ENCODE measurements at regions not wholly inside any gene's neighbourhood (a gene's known extent, or its start where the extent isn't known, plus 50 kb on each side); places are given as distances from the start of the nearest gene placed in this dataset.

DNA sequence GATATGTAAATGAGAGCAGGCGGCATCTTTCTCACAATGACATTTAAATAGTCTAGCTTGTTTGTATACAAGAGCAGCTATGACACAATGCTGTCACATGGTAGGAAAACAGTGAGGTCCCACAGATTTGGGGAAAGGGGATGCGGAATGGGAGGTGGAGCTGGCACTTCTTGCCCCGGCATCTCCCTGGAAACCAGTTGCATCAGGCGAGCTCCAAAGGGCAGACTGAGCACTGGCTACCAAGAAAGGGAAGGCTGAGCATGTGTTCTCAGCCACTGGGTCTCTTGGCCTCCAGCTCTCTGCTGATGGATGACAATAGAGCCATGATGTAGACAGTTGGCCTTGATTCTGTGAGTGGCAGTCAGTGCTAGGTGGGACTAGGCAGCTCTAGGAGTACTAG is 109.0 kb downstream of the UCHL1 start:
- Histone ChIP-seq H3K9me3 (ENCODE audit: control insufficient read depth in 4 of 4, low read length in 3 of 4) (no peaks in the 10 kb centered on the region), H3K27me3 (ENCODE audit: control insufficient read depth in 4 of 4, insufficient read depth in 4 of 4, low read length in 3 of 4) (no peaks in the 10 kb centered on the region), H3K9ac (ENCODE audit: low read depth in 1 of 2, low read length in 2 of 2) (no peak overlapping the region), H3K4me1 (ENCODE audit: control insufficient read depth in 4 of 4, insufficient read depth in 4 of 4, low read length in 3 of 4) (peaks cover 0 to 19% (median 13%) of the 10 kb centered on the region in 4 donors), H3K36me3 (ENCODE audit: control insufficient read depth in 4 of 4, insufficient read depth in 3 of 4, low read depth in 1 of 4, low read length in 3 of 4) (no peaks in the 10 kb centered on the region), H3K27ac (ENCODE audit: low read depth in 1 of 2, low read length in 2 of 2) (no peak overlapping the region), H3K4me3 (ENCODE audit: low read depth in 1 of 3, low read length in 3 of 3) (no peak overlapping the region)
- TF ChIP-seq ZBTB33 (IDR thresholded peaks at IDR 0.05), result no peak
- no peak for TF ChIP-seq HNF4A (conservative IDR thresholded peaks at IDR 0.05)
- TF ChIP-seq NR2F2 (IDR thresholded peaks at IDR 0.05), result no peak
- TF ChIP-seq, protein P1, sequence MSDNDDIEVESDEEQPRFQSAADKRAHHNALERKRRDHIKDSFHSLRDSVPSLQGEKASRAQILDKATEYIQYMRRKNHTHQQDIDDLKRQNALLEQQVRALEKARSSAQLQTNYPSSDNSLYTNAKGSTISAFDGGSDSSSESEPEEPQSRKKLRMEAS (IDR thresholded peaks at IDR 0.05), result no peak
- 82% methylated on average over 4 of the region's 4 CpGs for WGBS
- no peak for DNase-seq (ENCODE audit: low spot score)

DNA sequence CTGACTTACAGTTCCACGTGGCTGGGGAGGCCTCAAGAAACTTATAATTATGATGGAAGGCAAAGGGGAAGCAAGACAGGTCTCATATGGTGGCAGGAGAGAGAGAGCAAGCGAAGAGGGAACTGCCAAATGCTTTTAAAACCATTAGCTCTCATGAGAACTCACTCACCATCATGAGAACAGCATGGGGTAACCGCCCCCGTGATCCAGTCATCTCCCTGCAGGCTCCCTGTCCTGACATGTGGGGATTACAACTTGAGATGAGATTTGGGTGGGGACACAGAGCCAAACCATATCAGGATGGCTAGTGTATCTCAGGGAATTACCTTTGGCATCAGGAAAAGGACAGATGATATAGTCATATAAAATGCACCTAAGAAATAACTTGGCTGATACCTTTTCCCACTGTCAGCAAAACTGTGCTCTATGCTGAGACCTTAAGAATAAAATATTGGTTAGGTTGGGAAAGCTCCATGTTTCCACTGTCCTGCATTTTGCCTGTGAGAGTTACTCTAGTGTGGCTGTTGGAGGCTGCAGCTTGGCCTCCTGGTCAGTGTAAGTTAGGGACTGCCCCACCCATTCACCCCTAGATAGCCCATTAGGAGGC is 110.3 kb downstream of the UCHL1 start:
- Histone ChIP-seq H3K27ac (ENCODE audit: low read depth in 1 of 2, low read length in 2 of 2) (no peak overlapping the region), H3K4me3 (ENCODE audit: low read depth in 1 of 3, low read length in 3 of 3) (no peak overlapping the region), H3K9ac (ENCODE audit: low read depth in 1 of 2, low read length in 2 of 2) (no peak overlapping the region), H3K9me3 (ENCODE audit: control insufficient read depth in 4 of 4, low read length in 3 of 4) (no peaks in the 10 kb centered on the region), H3K36me3 (ENCODE audit: control insufficient read depth in 4 of 4, insufficient read depth in 3 of 4, low read depth in 1 of 4, low read length in 3 of 4) (no peaks in the 10 kb centered on the region), H3K4me1 (ENCODE audit: control insufficient read depth in 4 of 4, insufficient read depth in 4 of 4, low read length in 3 of 4) (peaks cover 0 to 8% (median 5%) of the 10 kb centered on the region in 4 donors), H3K27me3 (ENCODE audit: control insufficient read depth in 4 of 4, insufficient read depth in 4 of 4, low read length in 3 of 4) (no peaks in the 10 kb centered on the region)
- TF ChIP-seq JUND (IDR thresholded peaks at IDR 0.05) (no peak), SP1 (IDR thresholded peaks at IDR 0.05) (no peak), ZBTB33 (IDR thresholded peaks at IDR 0.05) (no peak), HNF4A (conservative IDR thresholded peaks at IDR 0.05) (no peak), TAF1 (conservative IDR thresholded peaks at IDR 0.05) (no peak), GABPA (IDR thresholded peaks at IDR 0.05 in 1 of 2, conservative IDR thresholded peaks at IDR 0.05 in 1 of 2) (no peak)
- no peak for DNase-seq (ENCODE audit: low spot score)
- WGBS, result 81% methylated on average over 4 of the region's 4 CpGs

DNA sequence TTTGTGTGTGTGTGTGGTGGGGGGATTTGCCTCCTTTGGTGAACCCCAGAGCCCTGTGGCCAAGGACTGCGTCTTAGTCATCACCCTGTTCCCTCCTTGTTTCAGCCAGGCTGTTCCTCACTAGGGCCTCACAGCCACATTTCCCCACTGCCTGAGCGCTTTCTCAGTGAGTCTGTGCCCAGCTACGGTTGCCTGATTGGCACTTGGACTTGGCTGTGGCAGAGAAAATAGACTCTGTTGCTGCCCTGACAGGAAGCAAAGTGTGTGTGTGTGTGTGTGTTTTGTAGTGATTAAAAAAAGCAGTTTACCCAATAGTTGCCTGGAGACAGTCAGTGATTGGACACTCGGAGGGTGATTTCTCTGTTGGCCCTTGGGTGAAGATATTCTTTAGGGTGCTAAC is 113.0 kb downstream of the UCHL1 start:
- Histone ChIP-seq H3K4me1 (ENCODE audit: control insufficient read depth in 4 of 4, insufficient read depth in 4 of 4, low read length in 3 of 4) (peaks cover 0 to 5% (median 0%) of the 10 kb centered on the region in 4 donors), H3K9ac (ENCODE audit: low read depth in 1 of 2, low read length in 2 of 2) (no peak overlapping the region), H3K27me3 (ENCODE audit: control insufficient read depth in 4 of 4, insufficient read depth in 4 of 4, low read length in 3 of 4) (no peaks in the 10 kb centered on the region), H3K27ac (ENCODE audit: low read depth in 1 of 2, low read length in 2 of 2) (peak overlapping the region in 1 of 2 donors; percentile 22), H3K9me3 (ENCODE audit: control insufficient read depth in 4 of 4, low read length in 3 of 4) (no peaks in the 10 kb centered on the region), H3K36me3 (ENCODE audit: control insufficient read depth in 4 of 4, insufficient read depth in 3 of 4, low read depth in 1 of 4, low read length in 3 of 4) (no peaks in the 10 kb centered on the region), H3K4me3 (ENCODE audit: low read depth in 1 of 3, low read length in 3 of 3) (no peak overlapping the region)
- 51% methylated on average over 4 of the region's 4 CpGs for WGBS
- no peak for TF ChIP-seq ZBTB33 (IDR thresholded peaks at IDR 0.05)
- DNase-seq (ENCODE audit: low spot score), result no peak
